ENCODE measurements at regions not wholly inside any gene's neighbourhood (a gene's known extent, or its start where the extent isn't known, plus 50 kb on each side); places are given as distances from the start of the nearest gene placed in this dataset.

DNA sequence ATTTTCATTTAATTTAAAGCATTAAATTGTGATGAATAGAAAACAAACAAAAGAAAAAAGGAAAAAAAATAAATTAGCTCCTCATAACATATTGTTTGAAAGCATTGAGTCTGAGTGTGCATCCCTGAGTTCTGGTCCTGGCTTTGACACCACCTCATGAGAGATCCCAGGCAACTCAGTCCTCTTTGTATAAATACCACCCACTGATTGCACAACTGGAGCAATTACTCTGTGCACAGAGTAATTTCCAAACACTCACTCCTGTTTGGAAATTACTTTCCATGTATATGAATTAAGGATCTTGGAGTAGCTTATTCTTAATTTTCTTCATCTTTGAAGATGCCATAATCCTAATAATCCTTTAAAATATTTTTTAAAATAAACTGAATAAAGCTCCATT, 59.4 kb upstream of the C5orf46 start:
- no peak for DNase-seq (ENCODE audit: low spot score)

DNA sequence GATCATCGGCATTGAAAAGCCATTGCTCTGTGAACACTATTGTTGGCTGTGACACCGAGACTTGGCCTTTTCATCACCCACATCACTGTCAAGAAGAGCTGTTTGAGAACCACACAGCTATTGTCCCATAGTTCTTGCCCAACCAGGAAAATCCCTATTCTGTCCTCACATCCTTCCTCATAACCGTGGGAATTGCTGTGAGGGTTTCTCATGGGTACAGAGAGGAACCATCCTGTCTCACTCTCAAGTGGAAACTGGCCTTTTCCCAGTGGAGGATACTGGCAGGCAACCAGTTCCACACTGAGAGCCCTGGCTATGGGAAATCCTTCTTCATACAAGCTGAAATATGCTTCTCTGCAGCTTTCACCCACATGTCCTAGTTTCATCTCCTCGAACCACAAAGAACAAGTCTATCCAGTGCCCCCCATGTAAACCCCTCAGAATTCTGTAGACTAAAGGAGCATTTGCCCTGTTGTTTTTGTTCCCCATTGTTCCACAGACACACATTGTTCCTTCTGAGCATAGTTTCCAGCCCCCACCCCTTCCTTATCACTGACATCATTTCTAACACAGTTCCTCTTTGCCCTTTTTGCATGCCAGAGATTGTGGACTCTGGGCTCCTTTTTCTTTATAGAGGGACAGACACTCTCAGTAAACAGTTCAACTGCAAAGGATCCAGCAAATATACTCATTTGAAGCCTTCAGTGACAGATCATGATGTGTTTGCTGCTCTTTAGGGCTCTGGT, 57.8 kb upstream of the C5orf46 start:
- no peak for DNase-seq (ENCODE audit: low spot score)

DNA sequence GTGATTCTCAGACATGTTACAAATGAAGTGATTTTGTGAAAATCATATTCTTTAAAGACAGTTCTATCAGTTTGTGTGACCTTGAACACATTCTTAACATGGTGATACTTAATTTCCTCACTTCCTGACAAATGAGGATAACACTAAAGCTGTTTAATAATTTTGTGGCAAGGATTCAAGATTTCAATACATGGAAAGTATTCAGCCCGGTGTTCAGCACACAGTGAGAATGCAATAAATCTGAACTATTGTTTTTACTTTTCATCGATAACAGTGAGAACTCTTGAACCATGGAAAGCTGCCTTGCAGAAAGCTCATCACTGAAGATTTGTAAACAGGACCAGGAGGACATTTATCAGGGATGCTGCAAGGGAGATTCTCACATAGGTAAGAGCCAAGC, 57.1 kb upstream of the C5orf46 start:
- no peak for DNase-seq (ENCODE audit: low spot score)

- no peak for DNase-seq (ENCODE audit: low spot score)
Measured at GRCh38 chr5:147961208-147961749, 54.9 kb upstream of the C5orf46 start.

DNA sequence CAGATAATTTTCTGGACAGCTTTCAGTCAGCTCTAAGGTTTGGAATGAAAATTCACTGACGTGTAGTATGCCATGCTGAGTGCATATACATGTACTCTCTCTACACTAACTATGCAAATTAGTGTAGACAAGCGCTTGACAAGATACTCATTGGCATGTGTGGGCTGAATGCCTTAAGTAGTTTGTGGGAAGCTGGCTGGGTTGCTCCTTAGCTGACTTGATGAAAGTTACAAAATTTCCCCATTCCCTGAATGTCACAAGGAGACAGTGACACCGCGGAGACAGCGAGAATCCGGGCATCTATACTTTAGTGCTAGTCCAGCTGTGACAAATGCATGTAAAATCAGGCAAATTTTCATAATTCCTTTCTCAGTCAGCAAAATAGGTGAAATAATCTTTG, 51.6 kb upstream of the C5orf46 start:
- no peak for DNase-seq (ENCODE audit: low spot score)

- no peak for DNase-seq (ENCODE audit: low spot score)
Measured at GRCh38 chr5:147956842-147957223, 50.5 kb upstream of the C5orf46 start.

- no peak for DNase-seq (ENCODE audit: low spot score)
Measured at GRCh38 chr5:147956064-147956841, 49.9 kb upstream of the C5orf46 start.
